DND-41 (cell line): ENCODE measurements at regions not wholly inside any gene's neighbourhood (a gene's known extent, or its start where the extent isn't known, plus 50 kb on each side); places are given as distances from the start of the nearest gene placed in this dataset.

Source experiments
- ATAC-seq: fragments of 200-7000 bp; cut with Tn5 transposase; 3 replicates; pipeline ENCODE4 v1.9.1; 2021; ENCODE audit warnings: low read depth; ENCODE audit not compliant: insufficient read depth
- DNase-seq: peaks from one replicate; pipeline ENCODE4 v3.0.0-alpha.2; 2020
- H2AFZ ChIP-seq: 2 replicates; pipeline ENCODE4 v1.6.0; 2012; ENCODE audit warnings: low read depth, low read length
- H3K27ac ChIP-seq: 2 replicates; pipeline ENCODE4 v1.5.1; 2012; ENCODE audit warnings: low read length, inconsistent platforms
- H3K27me3 ChIP-seq: fragments of 200-600 bp; sonication (generic); 2 replicates; pipeline ENCODE4 v1.6.0; 2012; ENCODE audit warnings: low read length, mild to moderate bottlenecking, inconsistent platforms; ENCODE audit not compliant: insufficient read depth, poor library complexity
- H3K36me3 ChIP-seq: 2 replicates; pipeline ENCODE4 v1.5.1; 2012; ENCODE audit warnings: low read length, inconsistent platforms; ENCODE audit not compliant: insufficient read depth
- H3K4me1 ChIP-seq: 2 replicates; pipeline ENCODE4 v1.5.1; 2012; ENCODE audit warnings: mild to moderate bottlenecking, low read length; ENCODE audit not compliant: insufficient read depth
- H3K4me2 ChIP-seq: 2 replicates; pipeline ENCODE4 v1.6.0; 2012; ENCODE audit warnings: mild to moderate bottlenecking, moderate library complexity, low read length, inconsistent platforms; ENCODE audit not compliant: insufficient read depth
- H3K4me3 ChIP-seq, 2 experiments: fragments of 200-600 bp in 1 of 2; shearing (Covaris generic) in 1 of 2; 2 replicates each; pipeline ENCODE4 v1.5.1; 2012 to 2016; ENCODE audit warnings: inconsistent platforms in 2 of 2, low read length in 2 of 2, mild to moderate bottlenecking in 2 of 2, low read depth in 1 of 2, moderate library complexity in 1 of 2
- H3K79me2 ChIP-seq: 2 replicates; pipeline ENCODE4 v1.6.0; 2012; ENCODE audit warnings: low read length, inconsistent platforms; ENCODE audit not compliant: insufficient read depth
- H3K9ac ChIP-seq: 2 replicates; pipeline ENCODE4 v1.6.0; 2012; ENCODE audit warnings: low read depth, mild to moderate bottlenecking, inconsistent platforms, low read length, moderate library complexity
- H3K9me3 ChIP-seq: 2 replicates; pipeline ENCODE4 v1.5.1; 2012; ENCODE audit warnings: low read length, moderate library complexity, mild to moderate bottlenecking, inconsistent platforms; ENCODE audit not compliant: insufficient read depth, severe bottlenecking
- H4K20me1 ChIP-seq: 2 replicates; pipeline ENCODE4 v1.6.0; 2012; ENCODE audit warnings: low read length; ENCODE audit not compliant: insufficient read depth
- EZH2 ChIP-seq: IDR thresholded peaks from 3 replicates; pipeline ENCODE4 v1.6.1; 2012; ENCODE audit warnings: borderline replicate concordance, low read depth, mild to moderate bottlenecking, moderate library complexity, low read length, inconsistent platforms; ENCODE audit not compliant: severe bottlenecking
- TF ChIP-seq, protein P1 (sequence below): IDR thresholded peaks from 2 replicates; pipeline ENCODE4 v1.5.1; 2012; ENCODE audit warnings: borderline replicate concordance, low read length, moderate library complexity, mild to moderate bottlenecking; ENCODE audit not compliant: poor library complexity, severe bottlenecking; ENCODE audit errors: extremely low read depth

DNA sequence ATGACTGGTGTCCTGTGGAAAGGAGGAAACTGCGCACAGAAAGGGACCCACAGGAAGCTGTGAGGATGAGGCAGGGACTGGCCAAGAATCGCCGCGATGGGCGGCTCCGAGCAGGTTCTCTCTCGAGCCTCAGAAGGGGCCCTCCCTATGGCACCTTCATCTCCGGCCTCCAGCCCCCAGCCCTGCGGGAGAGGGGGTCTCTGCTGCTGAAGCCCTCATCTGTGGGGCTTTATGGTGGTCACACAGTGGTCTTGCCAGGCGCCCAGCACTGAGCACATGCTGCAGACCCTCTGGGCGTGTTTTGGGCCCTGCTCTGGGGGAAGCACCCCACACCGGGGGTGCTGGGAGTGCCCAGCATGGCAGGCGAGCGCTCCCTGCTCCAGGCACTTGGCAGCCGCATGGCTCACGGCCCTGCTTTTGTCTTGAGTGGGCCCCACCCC, 86.6 kb upstream of the ACTRT2 start:
- no peaks in the 10 kb centered on the region for H3K27me3 ChIP-seq
- no peaks in the 10 kb centered on the region; the same call in 1 of the 2 replicates for H4K20me1 ChIP-seq
- H3K4me2 ChIP-seq: no peak overlapping the region

DNA sequence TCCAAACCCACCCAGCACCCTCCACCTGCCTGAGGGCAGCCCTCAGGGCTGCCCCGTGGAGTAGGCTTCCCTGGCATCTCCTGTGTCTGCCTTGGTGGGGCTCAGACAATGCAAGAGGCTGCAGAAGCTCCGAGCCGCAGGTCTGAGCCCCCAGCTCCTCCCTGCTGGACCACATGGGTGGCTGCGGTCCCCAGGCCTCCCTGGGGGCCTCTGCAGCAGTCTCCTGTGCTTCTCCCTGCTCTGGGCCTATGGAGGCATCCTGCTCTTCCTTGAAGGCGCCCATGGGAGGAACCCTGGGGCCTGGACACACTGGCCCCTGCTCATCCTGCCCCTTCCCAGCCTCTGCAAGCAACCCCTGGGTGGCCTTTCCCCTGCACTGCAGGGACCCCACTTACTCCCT, 86.1 kb upstream of the ACTRT2 start:
- H4K20me1 ChIP-seq: no peaks in the 10 kb centered on the region
- no peaks in the 10 kb centered on the region for H3K27me3 ChIP-seq
- H3K4me2 ChIP-seq: no peak overlapping the region
- H3K9me3 ChIP-seq: peaks cover 3% of the 10 kb centered on the region
- ATAC-seq: no peak
- no peak overlapping the region for H3K9ac ChIP-seq
- H3K27ac ChIP-seq: no peak overlapping the region
- no peaks in the 10 kb centered on the region for H3K4me1 ChIP-seq
- no peaks in the 10 kb centered on the region for H3K79me2 ChIP-seq
- H3K36me3 ChIP-seq: no peaks in the 10 kb centered on the region
- H2AFZ ChIP-seq: no peak overlapping the region
- H3K4me3 ChIP-seq: no peak overlapping the region
- DNase-seq: no peak
- TF ChIP-seq, protein P1, sequence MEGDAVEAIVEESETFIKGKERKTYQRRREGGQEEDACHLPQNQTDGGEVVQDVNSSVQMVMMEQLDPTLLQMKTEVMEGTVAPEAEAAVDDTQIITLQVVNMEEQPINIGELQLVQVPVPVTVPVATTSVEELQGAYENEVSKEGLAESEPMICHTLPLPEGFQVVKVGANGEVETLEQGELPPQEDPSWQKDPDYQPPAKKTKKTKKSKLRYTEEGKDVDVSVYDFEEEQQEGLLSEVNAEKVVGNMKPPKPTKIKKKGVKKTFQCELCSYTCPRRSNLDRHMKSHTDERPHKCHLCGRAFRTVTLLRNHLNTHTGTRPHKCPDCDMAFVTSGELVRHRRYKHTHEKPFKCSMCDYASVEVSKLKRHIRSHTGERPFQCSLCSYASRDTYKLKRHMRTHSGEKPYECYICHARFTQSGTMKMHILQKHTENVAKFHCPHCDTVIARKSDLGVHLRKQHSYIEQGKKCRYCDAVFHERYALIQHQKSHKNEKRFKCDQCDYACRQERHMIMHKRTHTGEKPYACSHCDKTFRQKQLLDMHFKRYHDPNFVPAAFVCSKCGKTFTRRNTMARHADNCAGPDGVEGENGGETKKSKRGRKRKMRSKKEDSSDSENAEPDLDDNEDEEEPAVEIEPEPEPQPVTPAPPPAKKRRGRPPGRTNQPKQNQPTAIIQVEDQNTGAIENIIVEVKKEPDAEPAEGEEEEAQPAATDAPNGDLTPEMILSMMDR: no peak
- TF ChIP-seq EZH2: no peak

More for the DNA sequence above, 86.6 kb upstream of the ACTRT2 start:
- H2AFZ ChIP-seq: no peak overlapping the region
- no peak for TF ChIP-seq EZH2
- TF ChIP-seq, protein P1: no peak
- DNase-seq: no peak
- no peak for ATAC-seq
- peaks cover 3% of the 10 kb centered on the region for H3K9me3 ChIP-seq
- no peaks in the 10 kb centered on the region for H3K36me3 ChIP-seq
- H3K79me2 ChIP-seq: no peaks in the 10 kb centered on the region
- no peak overlapping the region for H3K27ac ChIP-seq
- H3K4me3 ChIP-seq: no peak overlapping the region
- H3K9ac ChIP-seq: no peak overlapping the region
- H3K4me1 ChIP-seq: no peaks in the 10 kb centered on the region

DNA sequence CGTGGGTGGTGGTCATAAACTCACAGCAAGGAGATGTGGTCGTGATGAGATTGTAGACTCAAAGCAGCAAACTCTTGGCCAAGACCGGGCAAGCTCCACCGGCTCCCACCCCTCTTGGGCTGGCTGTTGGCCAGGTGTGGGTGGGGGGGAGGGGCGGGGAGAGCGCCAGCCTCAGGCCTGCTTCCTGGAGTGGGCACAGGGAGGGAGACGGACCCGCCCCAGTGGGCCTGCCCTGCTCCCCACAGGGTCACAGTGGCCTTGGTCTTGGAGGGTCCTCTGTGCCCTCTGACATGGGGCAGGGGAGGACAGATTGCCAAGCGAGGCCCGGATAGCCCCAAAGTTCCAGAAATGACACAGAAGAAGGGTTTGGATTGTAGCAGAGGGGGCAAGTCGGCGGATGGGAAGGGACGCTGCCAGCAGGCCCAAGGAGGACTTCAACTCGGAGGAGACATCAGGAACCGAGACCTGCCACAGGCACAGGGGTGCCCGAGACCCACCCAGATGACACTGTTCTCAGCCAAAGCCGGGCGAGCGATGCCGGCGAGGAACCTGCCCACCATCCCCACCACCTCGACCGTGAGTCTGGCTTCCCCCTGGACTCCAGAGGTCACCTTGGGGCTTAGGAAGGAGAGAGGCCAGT, 85.4 kb upstream of the ACTRT2 start:
- no peak for ATAC-seq
- Histone ChIP-seq H3K79me2 (no peaks in the 10 kb centered on the region), H3K27ac (no peak overlapping the region), H3K36me3 (no peaks in the 10 kb centered on the region), H3K9me3 (peaks cover 9% of the 10 kb centered on the region), H3K27me3 (no peaks in the 10 kb centered on the region), H3K4me3 (no peak overlapping the region), H2AFZ (no peak overlapping the region), H3K4me1 (no peaks in the 10 kb centered on the region), H4K20me1 (no peaks in the 10 kb centered on the region), H3K9ac (no peak overlapping the region), H3K4me2 (no peak overlapping the region)
- TF ChIP-seq EZH2: no peak
- TF ChIP-seq, protein P1: no peak
- no peak for DNase-seq
